Testis (tissue), 2 donors: ENCODE measurements at regions not wholly inside any gene's neighbourhood (a gene's known extent, or its start where the extent isn't known, plus 50 kb on each side); places are given as distances from the start of the nearest gene placed in this dataset.

Source experiments
- DNase-seq: peaks from one replicate; pipeline ENCODE4 v3.0.0-alpha.2; 2019
- H3K27ac ChIP-seq, 2 donors: fragments of 200-600 bp; sonication (generic); one replicate each; pipeline ENCODE4 v1.5.1; 2019
- H3K27me3 ChIP-seq: fragments of 200-600 bp; sonication (generic); one replicate; pipeline ENCODE4 v1.5.1; 2019
- H3K36me3 ChIP-seq: fragments of 200-600 bp; sonication (generic); one replicate; pipeline ENCODE4 v1.5.1; 2017; ENCODE audit warnings: low read depth; ENCODE audit errors: missing control alignments
- H3K4me1 ChIP-seq: fragments of 200-600 bp; sonication (generic); one replicate; pipeline ENCODE4 v1.5.1; 2019
- H3K4me3 ChIP-seq, 2 donors: fragments of 200-600 bp; sonication (generic); one replicate each; pipeline ENCODE4 v1.5.1; 2017 to 2019
- H3K9me3 ChIP-seq: fragments of 200-600 bp; sonication (generic); one replicate; pipeline ENCODE4 v1.5.1; 2017
- CTCF ChIP-seq, 3 experiments: fragments of 450-650 bp in 2 of 3; fragments of 200-600 bp in 1 of 3; sonication (generic) in 1 of 3; IDR thresholded peaks; one replicate each; pipeline ENCODE4 v1.5.1; 2016 to 2019; ENCODE audit warnings: antibody characterized with exemption in 3 of 3, mild to moderate bottlenecking in 2 of 3, moderate library complexity in 1 of 3
- POLR2A ChIP-seq: fragments of 450-650 bp; IDR thresholded peaks from one replicate; pipeline ENCODE4 v1.6.1; 2017; ENCODE audit warnings: antibody characterized with exemption, mild to moderate bottlenecking, moderate library complexity
- WGBS, 2 donors: methylation state at CpG; one replicate each; pipeline ENCODE4 v1.1.5; 2018; 5-methylcytosine and 5-hydroxymethylcytosine counted together
- intact Hi-C: fragments of 100-400 bp; cut with DNase I; formaldehyde crosslinking; loops from one replicate; pipeline ENCODE4 v1.15.1; 2023; ENCODE audit warnings: low total_unique reads

- Histone ChIP-seq H3K4me1 (no peaks in the 10 kb centered on the region), H3K9me3 (no peaks in the 10 kb centered on the region), H3K27ac (no peak overlapping the region), H3K27me3 (no peaks in the 10 kb centered on the region), H3K4me3 (no peak overlapping the region), H3K36me3 (no peaks in the 10 kb centered on the region)
- intact Hi-C loops: no loop called here
- TF ChIP-seq CTCF (IDR thresholded peaks at IDR 0.05) (no peak), POLR2A (no peak)
- DNase-seq: no peak
Observed at GRCh38 chr2:123154195-123154594, 870.9 kb upstream of the CNTNAP5 start.

DNA sequence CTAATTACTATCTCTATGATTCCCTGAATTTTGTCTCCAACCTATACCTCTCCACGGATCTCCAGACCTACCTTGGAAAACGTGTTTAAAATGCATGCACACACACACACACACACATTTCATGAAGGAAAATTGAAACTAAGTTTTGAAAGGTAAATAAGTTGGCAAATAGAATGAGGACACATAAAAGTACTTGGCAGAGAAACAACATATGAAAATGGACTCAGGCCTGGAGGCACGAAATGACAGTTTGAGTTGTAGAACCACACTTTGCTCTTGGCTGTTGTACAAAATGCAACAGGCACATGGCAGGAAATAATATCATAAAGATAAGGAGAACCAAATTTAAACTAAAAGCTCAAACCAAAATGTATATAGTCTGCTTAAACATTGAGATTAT lies 868.1 kb upstream of the CNTNAP5 start:
- Histone ChIP-seq H3K9me3 (no peaks in the 10 kb centered on the region), H3K4me1 (no peaks in the 10 kb centered on the region), H3K36me3 (no peaks in the 10 kb centered on the region), H3K27ac (no peak overlapping the region), H3K4me3 (no peak overlapping the region), H3K27me3 (no peaks in the 10 kb centered on the region)
- intact Hi-C loops: no loop called here
- WGBS, 2 donors: 74 to 79% methylated on average over 3 of the region's 3 CpGs
- DNase-seq: no peak
- TF ChIP-seq CTCF (IDR thresholded peaks at IDR 0.05) (no peak), POLR2A (no peak)

DNA sequence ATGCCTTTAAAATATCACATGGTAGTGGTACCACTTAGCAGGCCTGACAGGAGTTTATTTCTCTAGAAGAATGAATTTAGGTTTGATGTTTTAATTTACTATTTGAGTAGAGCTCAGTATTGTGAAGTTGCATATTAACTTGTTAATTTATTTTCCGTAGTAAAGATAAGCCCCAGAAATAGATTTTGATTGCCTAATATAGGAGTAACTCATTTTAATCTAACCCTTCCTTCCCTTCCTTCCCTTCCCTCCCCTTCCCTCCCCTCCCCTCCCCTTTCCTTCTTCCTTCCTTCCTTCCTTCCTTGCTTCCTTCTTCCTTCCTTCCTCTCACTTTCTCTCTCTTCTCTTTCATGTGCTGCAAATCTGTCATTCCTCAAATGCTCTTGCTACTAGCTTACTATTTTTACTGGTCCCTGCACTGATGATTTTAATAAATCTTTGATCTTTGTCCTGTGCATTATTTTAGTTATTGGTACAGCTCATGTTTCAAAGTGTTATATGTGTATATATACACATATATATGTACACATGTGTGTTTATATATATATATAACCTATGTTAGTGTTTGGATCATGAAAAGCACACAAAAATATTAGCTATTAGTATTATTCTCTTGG lies 862.6 kb upstream of the CNTNAP5 start:
- Histone ChIP-seq H3K36me3 (no peaks in the 10 kb centered on the region), H3K27me3 (no peaks in the 10 kb centered on the region), H3K4me3 (no peak overlapping the region), H3K27ac (no peak overlapping the region), H3K9me3 (no peaks in the 10 kb centered on the region), H3K4me1 (no peaks in the 10 kb centered on the region)
- intact Hi-C loops: no loop called here
- TF ChIP-seq POLR2A: no peak
- TF ChIP-seq CTCF (IDR thresholded peaks at IDR 0.05): no peak
- WGBS, 2 donors: 54 to 69% methylated on average over 1 of the region's 1 CpG
- DNase-seq: no peak

- H3K9me3 ChIP-seq: no peaks in the 10 kb centered on the region
- H3K36me3 ChIP-seq: no peaks in the 10 kb centered on the region
- H3K27ac ChIP-seq: no peak overlapping the region
- 50 to 57% methylated on average over 2 of the region's 2 CpGs for WGBS, 2 donors
- H3K4me3 ChIP-seq: no peak overlapping the region
- TF ChIP-seq POLR2A (no peak), CTCF (IDR thresholded peaks at IDR 0.05) (no peak)
- no peaks in the 10 kb centered on the region for H3K4me1 ChIP-seq
- no peak for DNase-seq
- intact Hi-C loops: no loop called here
- no peaks in the 10 kb centered on the region for H3K27me3 ChIP-seq
Observed at GRCh38 chr2:123163398-123163797, 861.7 kb upstream of the CNTNAP5 start.

DNA sequence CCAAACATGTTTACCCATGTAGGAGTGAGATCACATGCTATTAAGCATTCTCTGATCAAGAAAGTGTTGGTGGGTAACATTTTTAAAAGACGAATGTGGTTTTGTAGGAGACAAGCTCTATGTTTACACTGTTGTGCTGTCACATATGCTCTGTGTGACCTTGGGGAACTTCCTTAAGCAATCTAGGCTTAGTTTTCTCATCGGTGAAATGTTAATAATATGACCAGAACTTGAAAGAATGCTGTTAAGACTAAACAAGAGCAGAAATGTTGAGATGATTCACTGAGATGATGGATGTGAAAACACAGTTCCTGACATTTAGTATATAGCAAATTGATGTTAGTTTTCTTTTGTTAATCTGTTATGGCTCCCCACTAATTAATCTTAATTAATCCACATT lies 860.9 kb upstream of the CNTNAP5 start:
- DNase-seq: no peak
- 51% methylated on average over 2 of the region's 2 CpGs for WGBS, 2 donors
- intact Hi-C loops: no loop called here

More for the DNA sequence above, 860.9 kb upstream of the CNTNAP5 start:
- no peaks in the 10 kb centered on the region for H3K27me3 ChIP-seq
- H3K4me1 ChIP-seq: no peaks in the 10 kb centered on the region
- no peaks in the 10 kb centered on the region for H3K9me3 ChIP-seq
- H3K27ac ChIP-seq: no peak overlapping the region
- H3K36me3 ChIP-seq: no peaks in the 10 kb centered on the region
- TF ChIP-seq CTCF (IDR thresholded peaks at IDR 0.05) (no peak), POLR2A (no peak)
- H3K4me3 ChIP-seq: no peak overlapping the region
